GM10266 (cell line): ENCODE measurements at regions not wholly inside any gene's neighbourhood (a gene's known extent, or its start where the extent isn't known, plus 50 kb on each side); places are given as distances from the start of the nearest gene placed in this dataset.

ENCODE experiments used
- DNase-seq: peaks from one replicate; pipeline ENCODE4 v3.0.0; 2012; ENCODE audit errors: extremely low spot score
- CTCF ChIP-seq: IDR thresholded peaks from 2 replicates; pipeline ENCODE4 v1.5.1; 2012; ENCODE audit warnings: mild to moderate bottlenecking, low read depth; ENCODE audit not compliant: control insufficient read depth, insufficient read depth; ENCODE audit errors: missing control alignments

- TF ChIP-seq CTCF: no peak
- DNase-seq: no peak
Observed at GRCh38 chr6:14040042-14040441, 77.5 kb upstream of the CD83 start.

- peak; percentile 63 for DNase-seq
- peak; percentile 71 for TF ChIP-seq CTCF
Observed at GRCh38 chr6:14046476-14047068, 71.0 kb upstream of the CD83 start.

GRCh38 chr6:14047151-14047740, 70.3 kb upstream of the CD83 start:
- TF ChIP-seq CTCF: no peak
- DNase-seq: no peak

- no peak for TF ChIP-seq CTCF
- no peak for DNase-seq
Observed at GRCh38 chr6:14048837-14049236, 68.7 kb upstream of the CD83 start.

GRCh38 chr6:14051355-14051754, 66.2 kb upstream of the CD83 start:
- TF ChIP-seq CTCF: no peak
- no peak for DNase-seq

GRCh38 chr6:14053811-14054210, 63.8 kb upstream of the CD83 start:
- no peak for DNase-seq
- TF ChIP-seq CTCF: no peak

GRCh38 chr6:14055541-14055940, 62.0 kb upstream of the CD83 start:
- no peak for TF ChIP-seq CTCF
- no peak for DNase-seq
